GM12878 (cell line): ENCODE measurements at regions not wholly inside any gene's neighbourhood (a gene's known extent, or its start where the extent isn't known, plus 50 kb on each side); places are given as distances from the start of the nearest gene placed in this dataset.

Source experiments
- CREM ChIP-seq: IDR thresholded peaks from 2 replicates; pipeline ENCODE4 v1.6.1; 2014; ENCODE audit warnings: antibody characterized with exemption, low read depth
- CUX1 ChIP-seq: IDR thresholded peaks from 2 replicates; pipeline ENCODE4 v1.6.1; 2012; ENCODE audit warnings: improper control_type of control experiment, low read depth, low read length; ENCODE audit not compliant: insufficient replicate concordance
- E2F4 ChIP-seq: IDR thresholded peaks from 2 replicates; pipeline ENCODE4 v1.6.1; 2012; ENCODE audit warnings: low read depth, low read length, improper control_type of control experiment
- SMAD1 ChIP-seq: fragments of 450-650 bp; IDR thresholded peaks from 2 replicates; pipeline ENCODE4 v1.6.1; 2018; ENCODE audit warnings: mild to moderate bottlenecking, low read depth; ENCODE audit not compliant: partially characterized antibody
- ZNF217 ChIP-seq: fragments of 450-650 bp; IDR thresholded peaks from 2 replicates; pipeline ENCODE4 v1.6.1; 2017; ENCODE audit warnings: antibody characterized with exemption, mild to moderate bottlenecking
- ZNF592 ChIP-seq: fragments of 450-650 bp; IDR thresholded peaks from 2 replicates; pipeline ENCODE4 v1.6.1; 2017; ENCODE audit warnings: mild to moderate bottlenecking, moderate library complexity

GRCh38 chr11:22976146-22976545 lies 115.9 kb upstream of the CCDC179 start (continued):
- TF ChIP-seq E2F4 (no peak), ZNF592 (no peak), SMAD1 (no peak), CUX1 (no peak), ZNF217 (no peak), CREM (no peak)
